WTC11 (cell line): ENCODE measurements at regions not wholly inside any gene's neighbourhood (a gene's known extent, or its start where the extent isn't known, plus 50 kb on each side); places are given as distances from the start of the nearest gene placed in this dataset.

Source experiments
- ATAC-seq: fragments of 200-7000 bp; cut with Tn5 transposase; 2 replicates; pipeline ENCODE4 v1.10.0; 2021; ENCODE audit warnings: mild to moderate bottlenecking, moderate library complexity
- CTCF ChIA-PET: fragments of 300-600 bp; sonication (Branson Sonifier 250); formaldehyde crosslinking; loops from one replicate; lab custom pipeline; 2021; ENCODE audit warnings: antibody characterized with exemption; lab: Charles Lee
- POLR2A ChIA-PET: fragments of 350-600 bp; sonication (Branson Sonifier 250); formaldehyde crosslinking; loops from one replicate; lab custom pipeline; 2021; ENCODE audit warnings: antibody characterized with exemption; lab: Charles Lee
- DNase-seq: peaks from one replicate; pipeline ENCODE4 v3.0.0; 2021; ENCODE audit warnings: low spot score
- H3K27ac Mint-ChIP-seq: 2 replicates; pipeline ENCODE4 v1.8.0; 2021; ENCODE audit warnings: mixed read lengths
- H3K27me3 Mint-ChIP-seq: 2 replicates; pipeline ENCODE4 v1.8.0; 2021; ENCODE audit warnings: low read depth, mild to moderate bottlenecking, moderate library complexity, mixed read lengths
- H3K36me3 Mint-ChIP-seq: 2 replicates; pipeline ENCODE4 v1.8.0; 2021; ENCODE audit warnings: mixed read lengths
- H3K4me1 Mint-ChIP-seq: 2 replicates; pipeline ENCODE4 v1.8.0; 2022; ENCODE audit warnings: mixed read lengths
- H3K4me3 Mint-ChIP-seq: 2 replicates; pipeline ENCODE4 v1.8.0; 2021; ENCODE audit warnings: mild to moderate bottlenecking, moderate library complexity, mixed read lengths
- H3K9me3 Mint-ChIP-seq: 2 replicates; pipeline ENCODE4 v1.8.0; 2021; ENCODE audit warnings: mixed read lengths
- AFF4 ChIP-seq: sonication (generic); formaldehyde crosslinking; IDR thresholded peaks from 2 replicates; pipeline ENCODE4 v1.8.1; 2023; ENCODE audit warnings: mild to moderate bottlenecking, missing genetic modification reagents, borderline replicate concordance
- ATF1 ChIP-seq: sonication (generic); formaldehyde crosslinking; IDR thresholded peaks from 2 replicates; pipeline ENCODE4 v1.8.1; 2023; ENCODE audit warnings: mild to moderate bottlenecking, moderate library complexity, missing genetic modification reagents
- CBFB ChIP-seq: sonication (generic); formaldehyde crosslinking; IDR thresholded peaks from 2 replicates; pipeline ENCODE4 v1.8.1; 2022; ENCODE audit warnings: mild to moderate bottlenecking, low read depth, missing genetic modification reagents
- CREB1 ChIP-seq: sonication (generic); formaldehyde crosslinking; IDR thresholded peaks from 2 replicates; pipeline ENCODE4 v1.8.0; 2023; ENCODE audit warnings: mild to moderate bottlenecking, missing genetic modification reagents
- CREM ChIP-seq: sonication (generic); formaldehyde crosslinking; IDR thresholded peaks from 2 replicates; pipeline ENCODE4 v1.8.1; 2022; ENCODE audit warnings: mild to moderate bottlenecking, missing genetic modification reagents, moderate library complexity
- ELF4 ChIP-seq: sonication (generic); formaldehyde crosslinking; IDR thresholded peaks from 2 replicates; pipeline ENCODE4 v1.8.1; 2022; ENCODE audit warnings: low read depth, mild to moderate bottlenecking, moderate library complexity, missing genetic modification reagents
- EMX1 ChIP-seq: fragments of 250-450 bp; sonication (Bioruptor Pico); IDR thresholded peaks from 2 replicates; pipeline ENCODE4 v1.8.0; 2021; ENCODE audit warnings: mild to moderate bottlenecking
- FOXK1 ChIP-seq: sonication (generic); formaldehyde crosslinking; IDR thresholded peaks from 2 replicates; pipeline ENCODE4 v1.8.0; 2022; ENCODE audit warnings: mild to moderate bottlenecking, moderate library complexity, missing genetic modification reagents
- HMGXB4 ChIP-seq: sonication (generic); formaldehyde crosslinking; IDR thresholded peaks from 2 replicates; pipeline ENCODE4 v1.8.1; 2023; ENCODE audit warnings: mild to moderate bottlenecking, moderate library complexity, missing genetic modification reagents
- SMAD3 ChIP-seq: sonication (generic); formaldehyde crosslinking; IDR thresholded peaks from 2 replicates; pipeline ENCODE4 v1.8.0; 2022; ENCODE audit warnings: missing genetic modification reagents, mild to moderate bottlenecking, borderline replicate concordance
- TP53 ChIP-seq: sonication (generic); formaldehyde crosslinking; IDR thresholded peaks from 2 replicates; pipeline ENCODE4 v1.8.1; 2023; ENCODE audit warnings: mild to moderate bottlenecking, missing genetic modification reagents
- ZNF396 ChIP-seq: fragments of 250-450 bp; sonication (Bioruptor Pico); IDR thresholded peaks from 2 replicates; pipeline ENCODE4 v1.8.0; 2021; ENCODE audit warnings: mild to moderate bottlenecking, moderate library complexity, borderline replicate concordance
- TF ChIP-seq, protein P1 (sequence below): sonication (generic); formaldehyde crosslinking; IDR thresholded peaks from 2 replicates; pipeline ENCODE4 v1.8.1; 2023; ENCODE audit warnings: mild to moderate bottlenecking, missing genetic modification reagents
- TF ChIP-seq, protein P2 (sequence below): sonication (generic); formaldehyde crosslinking; conservative IDR thresholded peaks from 2 replicates; pipeline ENCODE4 v1.8.1; 2023; ENCODE audit warnings: mild to moderate bottlenecking, low read depth, missing genetic modification reagents, moderate library complexity
- TF ChIP-seq, protein P3 (sequence below): fragments of 250-450 bp; sonication (Bioruptor Pico); IDR thresholded peaks from 2 replicates; pipeline ENCODE4 v1.8.0; 2021; ENCODE audit warnings: mild to moderate bottlenecking
- TF ChIP-seq, protein P4 (sequence below): sonication (generic); formaldehyde crosslinking; IDR thresholded peaks from 2 replicates; pipeline ENCODE4 v1.8.0; 2023; ENCODE audit warnings: missing genetic modification reagents
- TF ChIP-seq, protein P5 (sequence below): fragments of 250-450 bp; sonication (Bioruptor Pico); IDR thresholded peaks from 2 replicates; pipeline ENCODE4 v1.9.0; 2021; ENCODE audit warnings: mild to moderate bottlenecking

- CTCF ChIA-PET, result no interaction called here
- H3K4me3 Mint-ChIP-seq, result no peak overlapping the region
- H3K4me1 Mint-ChIP-seq, result peaks cover 11% of the 10 kb centered on the region
- DNase-seq, result no peak
- no peaks in the 10 kb centered on the region; the same call in 1 of the 2 replicates for H3K36me3 Mint-ChIP-seq
- TF ChIP-seq, protein P1, sequence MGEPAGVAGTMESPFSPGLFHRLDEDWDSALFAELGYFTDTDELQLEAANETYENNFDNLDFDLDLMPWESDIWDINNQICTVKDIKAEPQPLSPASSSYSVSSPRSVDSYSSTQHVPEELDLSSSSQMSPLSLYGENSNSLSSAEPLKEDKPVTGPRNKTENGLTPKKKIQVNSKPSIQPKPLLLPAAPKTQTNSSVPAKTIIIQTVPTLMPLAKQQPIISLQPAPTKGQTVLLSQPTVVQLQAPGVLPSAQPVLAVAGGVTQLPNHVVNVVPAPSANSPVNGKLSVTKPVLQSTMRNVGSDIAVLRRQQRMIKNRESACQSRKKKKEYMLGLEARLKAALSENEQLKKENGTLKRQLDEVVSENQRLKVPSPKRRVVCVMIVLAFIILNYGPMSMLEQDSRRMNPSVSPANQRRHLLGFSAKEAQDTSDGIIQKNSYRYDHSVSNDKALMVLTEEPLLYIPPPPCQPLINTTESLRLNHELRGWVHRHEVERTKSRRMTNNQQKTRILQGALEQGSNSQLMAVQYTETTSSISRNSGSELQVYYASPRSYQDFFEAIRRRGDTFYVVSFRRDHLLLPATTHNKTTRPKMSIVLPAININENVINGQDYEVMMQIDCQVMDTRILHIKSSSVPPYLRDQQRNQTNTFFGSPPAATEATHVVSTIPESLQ (CRISPR knock-in tag), result no peak
- TF ChIP-seq SMAD3 (CRISPR knock-in tag), result no peak
- TF ChIP-seq ZNF396 (CRISPR knock-in tag), result no peak
- no peak for TF ChIP-seq AFF4
- TF ChIP-seq, protein P2, sequence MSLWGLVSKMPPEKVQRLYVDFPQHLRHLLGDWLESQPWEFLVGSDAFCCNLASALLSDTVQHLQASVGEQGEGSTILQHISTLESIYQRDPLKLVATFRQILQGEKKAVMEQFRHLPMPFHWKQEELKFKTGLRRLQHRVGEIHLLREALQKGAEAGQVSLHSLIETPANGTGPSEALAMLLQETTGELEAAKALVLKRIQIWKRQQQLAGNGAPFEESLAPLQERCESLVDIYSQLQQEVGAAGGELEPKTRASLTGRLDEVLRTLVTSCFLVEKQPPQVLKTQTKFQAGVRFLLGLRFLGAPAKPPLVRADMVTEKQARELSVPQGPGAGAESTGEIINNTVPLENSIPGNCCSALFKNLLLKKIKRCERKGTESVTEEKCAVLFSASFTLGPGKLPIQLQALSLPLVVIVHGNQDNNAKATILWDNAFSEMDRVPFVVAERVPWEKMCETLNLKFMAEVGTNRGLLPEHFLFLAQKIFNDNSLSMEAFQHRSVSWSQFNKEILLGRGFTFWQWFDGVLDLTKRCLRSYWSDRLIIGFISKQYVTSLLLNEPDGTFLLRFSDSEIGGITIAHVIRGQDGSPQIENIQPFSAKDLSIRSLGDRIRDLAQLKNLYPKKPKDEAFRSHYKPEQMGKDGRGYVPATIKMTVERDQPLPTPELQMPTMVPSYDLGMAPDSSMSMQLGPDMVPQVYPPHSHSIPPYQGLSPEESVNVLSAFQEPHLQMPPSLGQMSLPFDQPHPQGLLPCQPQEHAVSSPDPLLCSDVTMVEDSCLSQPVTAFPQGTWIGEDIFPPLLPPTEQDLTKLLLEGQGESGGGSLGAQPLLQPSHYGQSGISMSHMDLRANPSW (CRISPR knock-in tag), result no peak
- no peak for TF ChIP-seq CREB1
- TF ChIP-seq HMGXB4, result no peak
- TF ChIP-seq, protein P3, sequence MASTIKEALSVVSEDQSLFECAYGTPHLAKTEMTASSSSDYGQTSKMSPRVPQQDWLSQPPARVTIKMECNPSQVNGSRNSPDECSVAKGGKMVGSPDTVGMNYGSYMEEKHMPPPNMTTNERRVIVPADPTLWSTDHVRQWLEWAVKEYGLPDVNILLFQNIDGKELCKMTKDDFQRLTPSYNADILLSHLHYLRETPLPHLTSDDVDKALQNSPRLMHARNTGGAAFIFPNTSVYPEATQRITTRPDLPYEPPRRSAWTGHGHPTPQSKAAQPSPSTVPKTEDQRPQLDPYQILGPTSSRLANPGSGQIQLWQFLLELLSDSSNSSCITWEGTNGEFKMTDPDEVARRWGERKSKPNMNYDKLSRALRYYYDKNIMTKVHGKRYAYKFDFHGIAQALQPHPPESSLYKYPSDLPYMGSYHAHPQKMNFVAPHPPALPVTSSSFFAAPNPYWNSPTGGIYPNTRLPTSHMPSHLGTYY (CRISPR knock-in tag), result no peak
- no peak for TF ChIP-seq CBFB (CRISPR knock-in tag)
- TF ChIP-seq ATF1 (CRISPR knock-in tag), result no peak
- TF ChIP-seq, all 79 proteins: peak for 0
- no peak for ATAC-seq
- POLR2A ChIA-PET, result no interaction called here
- no peaks in the 10 kb centered on the region; the same call in 1 of the 2 replicates for H3K27me3 Mint-ChIP-seq
- H3K9me3 Mint-ChIP-seq, result peaks cover 12% of the 10 kb centered on the region
- no peak overlapping the region for H3K27ac Mint-ChIP-seq
These were observed 233.4 kb downstream of the VAPA start for GRCh38 chr18:10147226-10147625.

- H3K27ac Mint-ChIP-seq, result no peak overlapping the region
- no peak for TF ChIP-seq ELF4 (CRISPR knock-in tag)
- no peak for TF ChIP-seq EMX1 (CRISPR knock-in tag)
- TF ChIP-seq, protein P4, sequence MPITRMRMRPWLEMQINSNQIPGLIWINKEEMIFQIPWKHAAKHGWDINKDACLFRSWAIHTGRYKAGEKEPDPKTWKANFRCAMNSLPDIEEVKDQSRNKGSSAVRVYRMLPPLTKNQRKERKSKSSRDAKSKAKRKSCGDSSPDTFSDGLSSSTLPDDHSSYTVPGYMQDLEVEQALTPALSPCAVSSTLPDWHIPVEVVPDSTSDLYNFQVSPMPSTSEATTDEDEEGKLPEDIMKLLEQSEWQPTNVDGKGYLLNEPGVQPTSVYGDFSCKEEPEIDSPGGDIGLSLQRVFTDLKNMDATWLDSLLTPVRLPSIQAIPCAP (CRISPR knock-in tag), result no peak
- TF ChIP-seq CBFB (CRISPR knock-in tag), result no peak
- no peak for TF ChIP-seq TP53 (CRISPR knock-in tag)
- TF ChIP-seq, protein P5, sequence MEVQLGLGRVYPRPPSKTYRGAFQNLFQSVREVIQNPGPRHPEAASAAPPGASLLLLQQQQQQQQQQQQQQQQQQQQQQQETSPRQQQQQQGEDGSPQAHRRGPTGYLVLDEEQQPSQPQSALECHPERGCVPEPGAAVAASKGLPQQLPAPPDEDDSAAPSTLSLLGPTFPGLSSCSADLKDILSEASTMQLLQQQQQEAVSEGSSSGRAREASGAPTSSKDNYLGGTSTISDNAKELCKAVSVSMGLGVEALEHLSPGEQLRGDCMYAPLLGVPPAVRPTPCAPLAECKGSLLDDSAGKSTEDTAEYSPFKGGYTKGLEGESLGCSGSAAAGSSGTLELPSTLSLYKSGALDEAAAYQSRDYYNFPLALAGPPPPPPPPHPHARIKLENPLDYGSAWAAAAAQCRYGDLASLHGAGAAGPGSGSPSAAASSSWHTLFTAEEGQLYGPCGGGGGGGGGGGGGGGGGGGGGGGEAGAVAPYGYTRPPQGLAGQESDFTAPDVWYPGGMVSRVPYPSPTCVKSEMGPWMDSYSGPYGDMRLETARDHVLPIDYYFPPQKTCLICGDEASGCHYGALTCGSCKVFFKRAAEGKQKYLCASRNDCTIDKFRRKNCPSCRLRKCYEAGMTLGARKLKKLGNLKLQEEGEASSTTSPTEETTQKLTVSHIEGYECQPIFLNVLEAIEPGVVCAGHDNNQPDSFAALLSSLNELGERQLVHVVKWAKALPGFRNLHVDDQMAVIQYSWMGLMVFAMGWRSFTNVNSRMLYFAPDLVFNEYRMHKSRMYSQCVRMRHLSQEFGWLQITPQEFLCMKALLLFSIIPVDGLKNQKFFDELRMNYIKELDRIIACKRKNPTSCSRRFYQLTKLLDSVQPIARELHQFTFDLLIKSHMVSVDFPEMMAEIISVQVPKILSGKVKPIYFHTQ (CRISPR knock-in tag), result no peak
- TF ChIP-seq FOXK1 (CRISPR knock-in tag), result no peak
- no peak for TF ChIP-seq CREM
- ChIA-PET POLR2A (no interaction called here), CTCF (no interaction called here)
- no peak for DNase-seq
- H3K4me3 Mint-ChIP-seq, result no peak overlapping the region
- no peaks in the 10 kb centered on the region; the same call in 1 of the 2 replicates for H3K27me3 Mint-ChIP-seq
- ATAC-seq, result no peak
- H3K4me1 Mint-ChIP-seq, result peaks cover 8% of the 10 kb centered on the region
- no peaks in the 10 kb centered on the region; the same call in 1 of the 2 replicates for H3K36me3 Mint-ChIP-seq
- H3K9me3 Mint-ChIP-seq, result peaks cover 12% of the 10 kb centered on the region
These were observed 233.9 kb downstream of the VAPA start for GRCh38 chr18:10147752-10148151.
